Fibroblast of pulmonary artery (primary cell): ENCODE measurements at regions not wholly inside any gene's neighbourhood (a gene's known extent, or its start where the extent isn't known, plus 50 kb on each side); places are given as distances from the start of the nearest gene placed in this dataset.

Experiments
- DNase-seq: peaks from one replicate; pipeline ENCODE4 v3.0.0-alpha.2; 2010; ENCODE audit warnings: low read depth
- H3K4me3 ChIP-seq: replicated peaks from 2 replicates; pipeline ENCODE4 v1.5.1; 2011; ENCODE audit warnings: low read depth, mild to moderate bottlenecking, control low read depth, low read length, moderate library complexity
- TF ChIP-seq, protein P1 (sequence below): IDR thresholded peaks from 2 replicates; pipeline ENCODE4 v1.5.1; 2011; ENCODE audit warnings: mild to moderate bottlenecking, control low read depth, low read length, inconsistent platforms; ENCODE audit errors: missing control alignments

DNA sequence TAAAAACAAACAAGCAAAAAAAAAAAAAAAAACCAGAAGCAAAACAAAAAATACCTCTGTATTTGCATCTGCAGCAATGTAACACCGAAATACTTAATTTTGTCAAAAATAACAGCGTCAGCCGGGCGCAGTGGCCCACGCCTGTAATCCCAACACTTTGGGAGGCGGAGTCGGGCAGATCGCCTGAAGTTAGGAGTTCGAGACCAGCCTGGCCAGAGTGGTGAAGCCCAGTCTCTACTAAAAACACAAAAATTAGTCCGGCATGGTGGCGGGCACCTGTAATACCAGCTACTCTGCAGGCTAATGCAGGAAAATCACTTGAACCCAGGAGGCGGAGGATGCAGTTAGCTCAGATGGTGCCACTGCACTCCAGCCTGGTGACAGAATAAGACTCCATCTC, 683.5 kb upstream of the CA10 start:
- H3K4me3 ChIP-seq: no peak overlapping the region
- TF ChIP-seq, protein P1, sequence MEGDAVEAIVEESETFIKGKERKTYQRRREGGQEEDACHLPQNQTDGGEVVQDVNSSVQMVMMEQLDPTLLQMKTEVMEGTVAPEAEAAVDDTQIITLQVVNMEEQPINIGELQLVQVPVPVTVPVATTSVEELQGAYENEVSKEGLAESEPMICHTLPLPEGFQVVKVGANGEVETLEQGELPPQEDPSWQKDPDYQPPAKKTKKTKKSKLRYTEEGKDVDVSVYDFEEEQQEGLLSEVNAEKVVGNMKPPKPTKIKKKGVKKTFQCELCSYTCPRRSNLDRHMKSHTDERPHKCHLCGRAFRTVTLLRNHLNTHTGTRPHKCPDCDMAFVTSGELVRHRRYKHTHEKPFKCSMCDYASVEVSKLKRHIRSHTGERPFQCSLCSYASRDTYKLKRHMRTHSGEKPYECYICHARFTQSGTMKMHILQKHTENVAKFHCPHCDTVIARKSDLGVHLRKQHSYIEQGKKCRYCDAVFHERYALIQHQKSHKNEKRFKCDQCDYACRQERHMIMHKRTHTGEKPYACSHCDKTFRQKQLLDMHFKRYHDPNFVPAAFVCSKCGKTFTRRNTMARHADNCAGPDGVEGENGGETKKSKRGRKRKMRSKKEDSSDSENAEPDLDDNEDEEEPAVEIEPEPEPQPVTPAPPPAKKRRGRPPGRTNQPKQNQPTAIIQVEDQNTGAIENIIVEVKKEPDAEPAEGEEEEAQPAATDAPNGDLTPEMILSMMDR: no peak
- no peak for DNase-seq

DNA sequence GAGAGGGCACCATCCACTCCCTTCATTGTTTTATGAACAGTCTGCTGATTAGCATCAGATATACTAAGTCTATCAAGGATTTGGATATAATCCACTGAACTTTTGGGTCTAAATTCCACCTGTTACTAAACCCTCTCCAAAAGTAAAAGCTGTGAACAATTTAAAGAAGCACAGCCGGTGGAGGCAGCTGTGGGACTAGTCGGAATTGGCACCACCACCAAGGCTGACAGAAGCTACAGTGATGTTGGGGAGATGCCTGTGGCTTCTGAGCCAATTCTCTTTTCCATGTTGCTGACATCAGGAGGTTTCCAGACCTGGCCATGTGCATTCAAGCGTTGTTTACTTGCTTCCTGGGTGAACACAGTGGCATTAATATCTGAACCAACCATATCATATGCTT, 679.0 kb upstream of the CA10 start:
- no peak for DNase-seq
- TF ChIP-seq, protein P1: no peak

DNA sequence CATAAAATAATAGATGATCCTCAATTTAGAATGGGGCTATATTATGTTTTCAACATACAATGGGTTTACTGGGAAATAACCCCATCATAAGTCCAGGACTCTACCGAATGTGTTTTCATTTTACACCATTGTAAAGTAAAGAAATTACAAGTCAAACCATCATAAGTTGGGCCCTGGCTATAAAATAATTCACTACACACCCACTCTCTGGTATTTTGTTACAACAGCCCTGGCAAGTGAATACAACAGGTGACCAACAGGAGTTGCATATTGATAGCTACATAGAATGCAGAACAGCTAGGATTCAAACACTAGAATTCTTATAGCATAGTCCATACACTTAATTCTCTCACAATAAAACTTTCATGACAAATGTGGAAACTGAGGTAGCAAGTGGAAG, 673.0 kb upstream of the CA10 start:
- no peak for DNase-seq
- TF ChIP-seq, protein P1: no peak

More for the DNA sequence above, 679.0 kb upstream of the CA10 start:
- H3K4me3 ChIP-seq: no peak overlapping the region

DNA sequence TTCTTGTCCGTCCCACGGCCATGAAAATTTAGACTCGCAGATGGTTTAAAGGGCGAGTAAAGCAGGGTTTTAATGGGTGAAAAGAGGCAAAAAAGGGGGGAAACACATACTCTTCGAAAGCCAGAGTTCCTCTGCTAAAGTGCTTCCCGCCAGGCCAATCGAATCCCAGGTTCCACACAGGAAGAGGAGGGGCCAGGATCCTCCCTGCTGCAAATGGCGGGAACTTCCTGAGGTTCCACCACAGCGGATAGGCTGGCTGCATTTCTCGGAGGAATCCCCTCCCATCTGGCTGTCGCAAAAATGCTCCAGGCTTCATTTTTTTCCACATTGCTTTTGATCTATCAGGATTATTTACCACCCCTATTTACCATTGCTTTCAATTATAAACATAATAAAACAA, 670.1 kb upstream of the CA10 start:
- no peak for DNase-seq
- no peak overlapping the region for H3K4me3 ChIP-seq
- TF ChIP-seq, protein P1: no peak

More for the DNA sequence above, 673.0 kb upstream of the CA10 start:
- no peak overlapping the region for H3K4me3 ChIP-seq

DNA sequence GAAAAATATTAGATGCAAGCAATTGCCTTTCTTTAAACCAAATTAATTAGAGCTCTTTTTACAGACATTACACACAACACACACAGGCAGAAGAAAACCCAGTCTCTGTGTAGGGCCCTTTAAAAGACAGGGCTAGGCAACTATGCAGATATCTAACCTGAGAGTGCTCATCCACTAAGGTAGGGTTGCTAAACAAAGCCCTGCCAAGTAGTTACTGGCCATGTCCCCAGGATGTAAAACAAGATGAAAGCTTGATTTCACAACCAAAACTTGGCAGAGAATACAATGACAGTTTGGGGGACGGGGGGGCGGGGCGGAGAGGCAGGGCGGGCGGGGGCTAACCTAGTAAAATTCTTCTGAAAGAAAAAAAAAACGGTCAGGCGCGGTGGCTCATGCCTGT, 669.0 kb upstream of the CA10 start:
- no peak for DNase-seq
- H3K4me3 ChIP-seq: no peak overlapping the region
- TF ChIP-seq, protein P1: no peak

DNA sequence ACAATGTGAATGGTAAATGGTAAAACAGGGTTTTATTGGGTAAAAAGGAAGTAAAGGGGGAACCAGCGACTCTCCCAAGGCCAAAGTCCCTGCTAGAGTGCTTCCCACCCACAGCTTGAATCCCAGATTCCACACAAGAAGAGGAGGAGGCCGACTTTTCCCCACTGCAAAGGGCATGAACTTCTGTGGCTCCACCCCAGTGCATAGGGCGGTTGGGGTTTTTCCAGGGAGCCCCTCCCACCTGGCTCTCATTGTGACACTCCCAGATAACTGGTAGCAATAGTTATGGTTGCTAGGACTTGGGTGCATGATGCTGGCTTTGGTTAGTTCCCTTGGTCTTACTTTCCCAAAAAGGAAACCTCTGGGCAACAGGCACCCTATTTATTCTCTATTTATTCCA, 666.0 kb upstream of the CA10 start:
- TF ChIP-seq, protein P1: no peak
- no peak for DNase-seq
- no peak overlapping the region for H3K4me3 ChIP-seq

DNA sequence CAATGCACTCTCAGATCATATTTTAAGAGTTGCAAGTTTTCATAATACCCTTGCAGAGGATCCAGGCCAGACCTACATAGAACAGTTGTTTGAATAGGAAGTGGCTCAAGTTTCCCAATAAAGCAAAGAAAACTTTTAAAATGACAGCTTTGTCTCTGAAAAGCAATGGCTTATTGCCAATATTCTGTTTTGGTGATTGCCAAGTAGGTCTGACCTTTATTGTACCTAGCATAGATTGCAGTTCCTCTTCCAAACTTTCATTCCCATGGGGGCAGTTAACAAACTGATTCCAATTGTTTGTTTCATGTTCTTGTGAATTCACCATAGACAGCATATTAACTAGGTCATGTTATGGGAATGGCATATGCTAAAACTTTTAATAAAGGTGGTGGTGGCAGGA, 664.6 kb upstream of the CA10 start:
- TF ChIP-seq, protein P1: no peak
- peak; percentile 4 for DNase-seq
- no peak overlapping the region for H3K4me3 ChIP-seq
